ENCODE measurements at regions not wholly inside any gene's neighbourhood (a gene's known extent, or its start where the extent isn't known, plus 50 kb on each side); places are given as distances from the start of the nearest gene placed in this dataset.
A peak's percentile ranks its signal among the peaks of the same experiment; 100 is the strongest.

GRCh38 chr7:72524037-72524436 is 111.9 kb upstream of the CALN1 start:
- no peak for DNase-seq (ENCODE audit: low read depth)

DNA sequence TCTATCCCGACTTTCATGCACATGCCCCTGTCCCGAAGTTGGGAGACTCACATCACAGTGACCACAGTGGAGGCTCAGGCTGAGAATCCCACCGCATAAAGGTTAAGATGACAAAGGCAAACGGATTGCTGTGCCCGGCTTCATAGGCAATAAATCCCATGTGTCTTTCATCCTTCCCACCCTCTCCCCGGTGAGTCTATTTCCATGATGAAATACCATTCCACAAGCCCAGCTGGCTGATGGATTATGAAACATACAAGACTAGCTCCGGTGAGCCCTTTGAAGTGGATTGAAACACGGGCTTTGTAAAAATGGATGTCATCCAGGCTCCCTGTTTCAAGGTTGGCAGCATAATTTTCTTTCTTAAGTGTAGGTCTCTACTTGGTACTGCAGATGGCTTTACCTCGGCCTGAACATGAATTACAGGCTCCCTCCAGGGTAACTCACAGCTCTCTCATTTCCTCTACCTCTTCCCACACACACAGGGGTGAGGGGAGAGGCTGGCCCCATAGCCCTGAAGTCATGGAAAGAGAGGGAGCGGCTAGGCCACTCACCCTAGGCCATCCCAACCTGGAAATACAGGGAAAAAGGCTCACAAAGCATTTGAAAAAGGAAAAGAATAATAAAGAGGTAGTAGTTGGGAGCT is 92.0 kb upstream of the CALN1 start:
- no peak for DNase-seq (ENCODE audit: low read depth)

- DNase-seq (ENCODE audit: low read depth) = no peak
Observed at GRCh38 chr7:72503644-72504043, 91.5 kb upstream of the CALN1 start.

DNA sequence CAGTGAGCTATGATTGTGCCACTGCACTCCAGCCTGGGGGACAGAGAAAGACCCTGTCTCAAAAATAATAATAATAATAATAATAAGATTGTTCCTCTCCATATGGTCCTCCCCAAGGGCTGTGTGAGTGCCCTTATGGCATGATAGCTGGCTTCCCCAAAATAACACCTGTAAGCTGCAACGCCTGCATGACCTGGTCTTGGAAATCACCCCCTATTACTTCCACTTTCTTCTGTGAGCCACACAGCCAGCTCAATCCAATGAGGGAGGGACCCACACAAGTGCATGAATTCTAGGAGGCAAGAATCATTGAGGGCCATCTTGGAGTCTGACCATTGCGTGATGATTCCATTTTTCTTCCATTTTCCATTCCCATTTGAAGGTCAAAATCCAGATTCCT is 82.7 kb upstream of the CALN1 start:
- DNase-seq (ENCODE audit: low read depth) = no peak

GRCh38 chr7:72493850-72494661 is 81.9 kb upstream of the CALN1 start:
- DNase-seq (ENCODE audit: low read depth) = peak; percentile 23

DNA sequence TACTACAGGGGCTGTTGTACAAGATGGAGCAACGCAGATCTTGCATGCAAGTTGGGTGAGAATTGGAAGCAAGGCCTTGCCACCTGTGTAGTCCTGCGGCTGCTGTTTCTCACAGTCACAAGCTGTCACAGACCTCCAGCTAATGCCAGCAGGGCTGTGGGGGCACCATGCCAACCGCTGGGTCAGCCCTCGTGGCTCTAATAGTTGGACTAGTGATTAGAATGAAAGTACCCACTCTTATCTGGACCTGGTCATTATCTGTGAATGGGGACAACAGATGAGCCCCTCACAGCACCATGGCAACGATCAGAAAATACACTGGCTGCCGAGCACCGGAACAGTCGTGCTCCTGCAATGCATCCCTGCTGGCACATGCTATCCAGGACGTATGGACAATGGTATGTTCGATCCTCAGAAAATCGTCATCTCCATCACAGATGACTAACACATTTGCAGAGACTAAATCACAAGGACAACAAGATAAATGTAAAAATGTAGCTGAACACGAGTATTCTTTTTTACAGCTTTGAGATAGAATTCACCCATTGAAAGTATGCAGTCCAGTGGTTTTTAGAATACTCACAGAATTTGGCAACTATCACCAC is 80.4 kb upstream of the CALN1 start:
- no peak for DNase-seq (ENCODE audit: low read depth)

GRCh38 chr7:72490301-72490700 is 78.2 kb upstream of the CALN1 start:
- DNase-seq (ENCODE audit: low read depth) = no peak

DNA sequence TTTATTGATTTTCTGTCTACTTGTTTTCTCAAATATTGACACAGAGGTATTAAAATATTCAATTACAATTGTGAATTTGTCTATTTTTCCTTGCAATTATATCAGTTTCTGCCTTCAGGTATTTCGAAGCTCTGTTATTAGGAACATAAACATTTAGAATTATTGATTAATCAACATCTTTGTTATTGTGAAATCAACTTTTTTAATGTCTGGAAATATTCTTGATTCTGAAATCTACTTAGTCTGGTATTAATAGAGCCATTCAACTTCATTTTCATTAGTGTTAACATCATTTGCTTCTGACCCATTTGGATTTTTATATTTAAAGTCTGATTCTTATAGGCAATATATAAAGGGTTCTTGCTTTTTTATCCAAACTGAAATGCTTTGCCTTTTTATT is 69.8 kb upstream of the CALN1 start:
- DNase-seq (ENCODE audit: low read depth) = no peak

- no peak for DNase-seq (ENCODE audit: low read depth)
Observed at GRCh38 chr7:72476608-72477305, 64.6 kb upstream of the CALN1 start.

- no peak for DNase-seq (ENCODE audit: low read depth)
Observed at GRCh38 chr7:72467237-72467636, 55.1 kb upstream of the CALN1 start.

- DNase-seq (ENCODE audit: low read depth) = no peak
Observed at GRCh38 chr7:72466797-72467196, 54.7 kb upstream of the CALN1 start.

GRCh38 chr7:72465521-72465920 is 53.4 kb upstream of the CALN1 start:
- no peak for DNase-seq (ENCODE audit: low read depth)

DNA sequence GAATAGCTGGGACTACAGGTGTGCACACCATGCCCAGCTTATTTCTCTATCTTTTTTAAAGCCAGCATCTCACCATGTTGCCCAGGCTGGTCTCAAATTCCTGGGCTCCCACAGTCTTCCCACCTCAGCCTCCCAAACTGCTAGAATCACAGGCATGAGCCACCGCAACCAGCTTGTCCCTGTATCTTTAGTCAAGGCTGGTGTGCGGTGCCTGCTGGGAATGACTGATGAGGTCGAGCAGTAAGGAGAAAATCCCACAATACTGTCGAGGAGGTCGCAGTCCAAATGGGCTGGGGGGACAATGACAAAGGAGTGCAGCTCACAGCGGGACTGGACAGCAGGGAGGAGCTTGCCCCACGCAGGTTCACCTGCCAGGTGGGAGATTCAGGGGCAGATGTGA is 50.2 kb upstream of the CALN1 start:
- no peak for DNase-seq (ENCODE audit: low read depth)
